IMR-90 (cell line): ENCODE measurements at regions not wholly inside any gene's neighbourhood (a gene's known extent, or its start where the extent isn't known, plus 50 kb on each side); places are given as distances from the start of the nearest gene placed in this dataset.

Experiments
- ATAC-seq: fragments of 200-7000 bp; cut with Tn5 transposase; 2 replicates; pipeline ENCODE4 v1.9.1; 2020; ENCODE audit warnings: low read depth, mild to moderate bottlenecking, moderate library complexity
- BruUV-seq: library from RNA; stranded (reverse); fragments of 400-500 nt; replicated peaks from 2 replicates; lab custom pipeline; 2021; lab: Mats Ljungman, UMichigan
- CTCF ChIA-PET: fragments of 300-600 bp; formaldehyde crosslinking; extraction: SDS; loops from one replicate; lab custom pipeline; 2021; ENCODE audit warnings: antibody characterized with exemption; lab: Yijun Ruan, JAX
- POLR2A ChIA-PET: fragments of 300-600 bp; sonication (Branson Sonifier 250); formaldehyde crosslinking; loops from one replicate; lab custom pipeline; 2022; ENCODE audit warnings: antibody characterized with exemption; ENCODE audit not compliant: unreplicated experiment; lab: Charles Lee
- DNase-seq: peaks from one replicate; pipeline ENCODE4 v3.0.0; 2013
- H2AFZ ChIP-seq: replicated peaks from 2 replicates; pipeline ENCODE3; 2013; ENCODE audit warnings: low read length, mild to moderate bottlenecking; ENCODE audit not compliant: poor library complexity
- H2AK5ac ChIP-seq: 2 replicates; pipeline ENCODE4 v1.6.1; 2013; ENCODE audit warnings: low read depth, low read length, inconsistent platforms
- H2AK9ac ChIP-seq: replicated peaks from 2 replicates; pipeline ENCODE3; 2013; ENCODE audit warnings: mild to moderate bottlenecking, low read depth, low read length, moderate library complexity; ENCODE audit not compliant: poor library complexity
- H2BK120ac ChIP-seq: 2 replicates; pipeline ENCODE4 v1.6.1; 2013; ENCODE audit warnings: low read depth, low read length, inconsistent platforms
- H2BK15ac ChIP-seq: 3 replicates; pipeline ENCODE4 v1.6.1; 2013; ENCODE audit warnings: low read depth, low read length, inconsistent platforms
- H2BK20ac ChIP-seq: 2 replicates; pipeline ENCODE4 v1.6.1; 2013; ENCODE audit warnings: low read depth, mild to moderate bottlenecking, inconsistent platforms, low read length, moderate library complexity
- H2BK5ac ChIP-seq: 2 replicates; pipeline ENCODE4 v1.6.1; 2013; ENCODE audit warnings: mild to moderate bottlenecking, low read depth, low read length, inconsistent platforms; ENCODE audit not compliant: poor library complexity, severe bottlenecking
- H3K14ac ChIP-seq: replicated peaks from 2 replicates; pipeline ENCODE4 v1.6.1; 2013; ENCODE audit warnings: low read depth, low read length, inconsistent platforms
- H3K18ac ChIP-seq: 2 replicates; pipeline ENCODE4 v1.6.1; 2013; ENCODE audit warnings: low read depth, low read length, control low read depth
- H3K23ac ChIP-seq: 2 replicates; pipeline ENCODE4 v1.6.1; 2013; ENCODE audit warnings: low read depth, low read length, inconsistent platforms
- H3K27ac ChIP-seq: 2 replicates; pipeline ENCODE4 v1.5.1; 2013; ENCODE audit warnings: mild to moderate bottlenecking, control low read depth, low read length; ENCODE audit not compliant: insufficient read depth
- H3K27me3 ChIP-seq: 2 replicates; pipeline ENCODE4 v1.6.1; 2013; ENCODE audit warnings: low read length; ENCODE audit not compliant: control insufficient read depth, insufficient read depth
- H3K36me3 ChIP-seq: 2 replicates; pipeline ENCODE4 v1.6.1; 2013; ENCODE audit warnings: low read length, mixed read lengths; ENCODE audit not compliant: control insufficient read depth, insufficient read depth
- H3K4ac ChIP-seq: 2 replicates; pipeline ENCODE4 v1.6.1; 2013; ENCODE audit warnings: low read depth, low read length, inconsistent platforms
- H3K4me1 ChIP-seq: 2 replicates; pipeline ENCODE4 v1.6.1; 2013; ENCODE audit warnings: low read length, mixed read lengths; ENCODE audit not compliant: control insufficient read depth, insufficient read depth
- H3K4me2 ChIP-seq: 2 replicates; pipeline ENCODE4 v1.6.1; 2013; ENCODE audit warnings: low read depth, mild to moderate bottlenecking, control low read depth, low read length, moderate library complexity
- H3K4me3 ChIP-seq: 2 replicates; pipeline ENCODE4 v1.5.1; 2013; ENCODE audit warnings: low read depth, mild to moderate bottlenecking, control low read depth, low read length, moderate library complexity; ENCODE audit not compliant: insufficient read depth
- H3K56ac ChIP-seq: 2 replicates; pipeline ENCODE4 v1.6.1; 2013; ENCODE audit warnings: low read length, inconsistent platforms; ENCODE audit not compliant: insufficient read depth; ENCODE audit errors: extremely low read depth
- H3K79me1 ChIP-seq, 2 experiments: 2 replicates each; pipeline ENCODE4 v1.6.1; 2013; ENCODE audit warnings: low read length in 2 of 2, inconsistent platforms in 1 of 2, low read depth in 1 of 2
- H3K9ac ChIP-seq: 2 replicates; pipeline ENCODE4 v1.6.1; 2013; ENCODE audit warnings: low read depth, low read length, control low read depth
- H3K9me1 ChIP-seq: 2 replicates; pipeline ENCODE4 v1.6.1; 2013; ENCODE audit warnings: low read length, inconsistent platforms; ENCODE audit not compliant: insufficient read depth
- H3K9me3 ChIP-seq: 2 replicates; pipeline ENCODE4 v1.6.1; 2013; ENCODE audit warnings: low read length; ENCODE audit not compliant: control insufficient read depth, insufficient read depth
- H4K20me1 ChIP-seq: 2 replicates; pipeline ENCODE4 v1.6.1; 2013; ENCODE audit warnings: low read length, inconsistent platforms; ENCODE audit not compliant: insufficient read depth
- H4K5ac ChIP-seq: 2 replicates; pipeline ENCODE4 v1.6.1; 2013; ENCODE audit warnings: mild to moderate bottlenecking, low read depth, low read length, control low read depth
- H4K8ac ChIP-seq, 2 experiments: 2 replicates each; pipeline ENCODE4 v1.6.1; 2013; ENCODE audit warnings: low read depth in 2 of 2, low read length in 2 of 2, control low read depth in 1 of 2, inconsistent platforms in 1 of 2
- H4K91ac ChIP-seq: 2 replicates; pipeline ENCODE4 v1.6.1; 2013; ENCODE audit warnings: low read depth, low read length, inconsistent platforms; ENCODE audit not compliant: insufficient read depth
- BHLHE40 ChIP-seq: fragments of 150-350 bp; IDR thresholded peaks from 2 replicates; pipeline ENCODE4 v1.6.1; 2016; ENCODE audit warnings: mild to moderate bottlenecking, low read depth, low read length
- CEBPB ChIP-seq: IDR thresholded peaks from 2 replicates; pipeline ENCODE4 v1.6.1; 2012; ENCODE audit warnings: low read depth, low read length, improper control_type of control experiment
- CHD1 ChIP-seq: IDR thresholded peaks from 2 replicates; pipeline ENCODE4 v1.6.1; 2012; ENCODE audit warnings: low read depth, low read length, improper control_type of control experiment
- ELK1 ChIP-seq: fragments of 150-350 bp; IDR thresholded peaks from 2 replicates; pipeline ENCODE4 v1.6.1; 2016; ENCODE audit warnings: low read depth, mild to moderate bottlenecking, low read length, moderate library complexity, borderline replicate concordance
- FOS ChIP-seq: fragments of 150-350 bp; IDR thresholded peaks from 2 replicates; pipeline ENCODE4 v1.6.1; 2016; ENCODE audit warnings: low read depth, low read length
- MAFK ChIP-seq: IDR thresholded peaks from 2 replicates; pipeline ENCODE4 v1.6.1; 2012; ENCODE audit warnings: low read depth, low read length, improper control_type of control experiment
- MAZ ChIP-seq: IDR thresholded peaks from 2 replicates; pipeline ENCODE4 v1.6.1; 2012; ENCODE audit warnings: low read depth, mild to moderate bottlenecking, low read length, improper control_type of control experiment, moderate library complexity, borderline replicate concordance
- MXI1 ChIP-seq: IDR thresholded peaks from 2 replicates; pipeline ENCODE4 v1.6.1; 2012; ENCODE audit warnings: low read depth, mild to moderate bottlenecking, low read length, moderate library complexity, borderline replicate concordance
- NFE2L2 ChIP-seq: fragments of 150-350 bp; IDR thresholded peaks from 2 replicates; pipeline ENCODE4 v1.6.1; 2016; ENCODE audit warnings: low read depth, mild to moderate bottlenecking, low read length
- POLR2A ChIP-seq: IDR thresholded peaks from 2 replicates; pipeline ENCODE4 v1.6.1; 2012; ENCODE audit warnings: mild to moderate bottlenecking, low read depth, low read length
- RAD21 ChIP-seq: IDR thresholded peaks from 2 replicates; pipeline ENCODE4 v1.6.1; 2012; ENCODE audit warnings: low read length, improper control_type of control experiment
- RCOR1 ChIP-seq: IDR thresholded peaks from 2 replicates; pipeline ENCODE4 v1.6.1; 2012; ENCODE audit warnings: mild to moderate bottlenecking, low read length, improper control_type of control experiment; ENCODE audit not compliant: insufficient replicate concordance
- RFX5 ChIP-seq: IDR thresholded peaks from 2 replicates; pipeline ENCODE4 v1.8.0; 2012; ENCODE audit warnings: low read depth, mild to moderate bottlenecking, low read length, moderate library complexity
- SMC3 ChIP-seq: fragments of 150-350 bp; IDR thresholded peaks from 2 replicates; pipeline ENCODE4 v1.6.1; 2016; ENCODE audit warnings: low read depth, mild to moderate bottlenecking, antibody characterized with exemption, low read length, moderate library complexity
- dilution Hi-C: fragments of 300-500 bp; cut with HindIII; formaldehyde crosslinking; loops from one replicate; pipeline ENCODE4 v1.14.3; 2018; ENCODE audit warnings: low sequenced_read_pairs; ENCODE audit not compliant: unreplicated experiment
- in situ Hi-C: fragments of 300-500 bp; cut with MboI; formaldehyde crosslinking; loops from 3 replicates; pipeline ENCODE4 v1.14.3; 2019; ENCODE audit warnings: low sequenced_read_pairs, inconsistent platforms, mixed read lengths
- intact Hi-C: fragments of 100-400 bp; cut with micrococcal nuclease; formaldehyde crosslinking; loops from 2 replicates; pipeline ENCODE4 v1.10.0; 2022
- TF ChIP-seq, protein P1 (sequence below): fragments of 150-350 bp; IDR thresholded peaks from 2 replicates; pipeline ENCODE4 v1.6.1; 2017; ENCODE audit warnings: mild to moderate bottlenecking, antibody characterized with exemption, low read length, low read depth
- TF ChIP-seq, protein P2 (sequence below): conservative IDR thresholded peaks from 2 replicates; pipeline ENCODE4 v1.5.1; 2012; ENCODE audit warnings: mild to moderate bottlenecking, low read depth, low read length, improper control_type of control experiment

DNA sequence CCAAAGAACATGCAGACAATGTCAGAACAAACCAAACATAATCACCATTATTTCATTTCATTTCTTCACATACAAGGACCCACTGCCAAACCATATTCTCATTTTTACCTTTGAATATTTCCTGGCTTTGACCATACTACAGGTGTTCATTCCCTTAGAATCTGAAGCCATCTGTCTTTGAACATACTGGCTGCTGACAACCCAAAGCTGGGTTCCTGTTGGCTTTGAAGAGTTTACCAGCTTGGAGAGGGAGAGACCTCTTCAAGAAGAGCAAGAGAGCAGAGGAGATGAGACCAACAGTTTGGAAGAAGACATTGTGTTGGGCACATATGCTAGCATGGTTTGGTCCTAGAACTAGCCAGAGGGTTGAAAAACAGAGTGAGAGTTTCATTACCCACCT is 145.6 kb upstream of the KCNIP4 start:
- TF ChIP-seq MAZ (no peak), BHLHE40 (no peak), FOS (no peak), RFX5 (no peak), CHD1 (no peak), POLR2A (no peak), SMC3 (no peak), MXI1 (no peak), MAFK (no peak), RCOR1 (no peak), RAD21 (no peak), ELK1 (no peak), CEBPB (no peak), NFE2L2 (no peak)
- TF ChIP-seq, protein P1, sequence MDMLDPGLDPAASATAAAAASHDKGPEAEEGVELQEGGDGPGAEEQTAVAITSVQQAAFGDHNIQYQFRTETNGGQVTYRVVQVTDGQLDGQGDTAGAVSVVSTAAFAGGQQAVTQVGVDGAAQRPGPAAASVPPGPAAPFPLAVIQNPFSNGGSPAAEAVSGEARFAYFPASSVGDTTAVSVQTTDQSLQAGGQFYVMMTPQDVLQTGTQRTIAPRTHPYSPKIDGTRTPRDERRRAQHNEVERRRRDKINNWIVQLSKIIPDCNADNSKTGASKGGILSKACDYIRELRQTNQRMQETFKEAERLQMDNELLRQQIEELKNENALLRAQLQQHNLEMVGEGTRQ = no peak
- TF ChIP-seq, protein P2, sequence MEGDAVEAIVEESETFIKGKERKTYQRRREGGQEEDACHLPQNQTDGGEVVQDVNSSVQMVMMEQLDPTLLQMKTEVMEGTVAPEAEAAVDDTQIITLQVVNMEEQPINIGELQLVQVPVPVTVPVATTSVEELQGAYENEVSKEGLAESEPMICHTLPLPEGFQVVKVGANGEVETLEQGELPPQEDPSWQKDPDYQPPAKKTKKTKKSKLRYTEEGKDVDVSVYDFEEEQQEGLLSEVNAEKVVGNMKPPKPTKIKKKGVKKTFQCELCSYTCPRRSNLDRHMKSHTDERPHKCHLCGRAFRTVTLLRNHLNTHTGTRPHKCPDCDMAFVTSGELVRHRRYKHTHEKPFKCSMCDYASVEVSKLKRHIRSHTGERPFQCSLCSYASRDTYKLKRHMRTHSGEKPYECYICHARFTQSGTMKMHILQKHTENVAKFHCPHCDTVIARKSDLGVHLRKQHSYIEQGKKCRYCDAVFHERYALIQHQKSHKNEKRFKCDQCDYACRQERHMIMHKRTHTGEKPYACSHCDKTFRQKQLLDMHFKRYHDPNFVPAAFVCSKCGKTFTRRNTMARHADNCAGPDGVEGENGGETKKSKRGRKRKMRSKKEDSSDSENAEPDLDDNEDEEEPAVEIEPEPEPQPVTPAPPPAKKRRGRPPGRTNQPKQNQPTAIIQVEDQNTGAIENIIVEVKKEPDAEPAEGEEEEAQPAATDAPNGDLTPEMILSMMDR = no peak
- Histone ChIP-seq H2BK5ac (no peak overlapping the region), H3K79me1 (no peaks in the 10 kb centered on the region), H2AK9ac (no peak overlapping the region), H3K9me1 (no peaks in the 10 kb centered on the region), H2AK5ac (no peak overlapping the region), H4K8ac (no peak overlapping the region), H3K36me3 (no peaks in the 10 kb centered on the region), H3K4me2 (no peak overlapping the region), H3K56ac (no peak overlapping the region), H3K9me3 (no peaks in the 10 kb centered on the region), H4K5ac (no peak overlapping the region), H3K9ac (no peak overlapping the region), H2AFZ (no peak overlapping the region), H3K4me1 (no peaks in the 10 kb centered on the region), H3K18ac (no peak overlapping the region), H3K27ac (no peak overlapping the region), H2BK20ac (no peak overlapping the region), H2BK120ac (no peak overlapping the region), H3K23ac (no peak overlapping the region), H3K27me3 (no peaks in the 10 kb centered on the region), H3K14ac (no peak overlapping the region), H4K20me1 (no peaks in the 10 kb centered on the region), H3K4ac (no peak overlapping the region), H4K91ac (no peak overlapping the region), H2BK15ac (no peak overlapping the region), H3K4me3 (no peak overlapping the region)
- no TSS peak for BruUV-seq
- ChIA-PET CTCF (no interaction called here), POLR2A (no interaction called here)
- in situ Hi-C loops = no loop called here
- no peak for DNase-seq
- intact Hi-C loops = no loop called here
- ATAC-seq = no peak
- dilution Hi-C loops = no loop called here
